G401 (cell line): ENCODE measurements at regions not wholly inside any gene's neighbourhood (a gene's known extent, or its start where the extent isn't known, plus 50 kb on each side); places are given as distances from the start of the nearest gene placed in this dataset.

Source experiments
- DNase-seq: peaks from one replicate; pipeline ENCODE4 v3.0.0-alpha.2; 2015; ENCODE audit warnings: low spot score
- in situ Hi-C: cut with HindIII; loops from 2 replicates; pipeline ENCODE4 v1.10.0; 2016; ENCODE audit warnings: low sequenced_read_pairs, mixed read lengths

DNA sequence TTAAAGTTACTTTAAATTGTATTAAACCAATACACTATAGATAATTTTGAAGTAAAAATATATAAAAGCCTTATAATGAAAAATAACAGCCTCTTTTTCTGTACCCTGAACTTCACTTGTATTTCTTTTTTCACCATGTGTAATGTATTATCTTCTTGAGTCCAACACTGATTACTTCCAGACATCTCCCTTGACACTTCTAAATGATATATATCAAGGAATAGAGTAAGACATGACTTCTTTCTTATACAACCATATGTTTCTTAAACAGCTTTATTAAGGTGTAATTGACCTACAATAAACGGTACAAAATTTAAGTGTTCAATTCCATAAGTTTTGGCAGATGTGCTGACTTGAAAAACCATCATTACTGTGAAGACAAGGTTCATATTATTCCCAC, 531.9 kb downstream of the OLFM4 start:
- no peak for DNase-seq
- in situ Hi-C loops = no loop called here

GRCh38 chr13:53562419-53562818, 533.8 kb downstream of the OLFM4 start:
- in situ Hi-C loops = no loop called here
- DNase-seq = no peak

GRCh38 chr13:53568491-53568890, 539.9 kb downstream of the OLFM4 start:
- in situ Hi-C loops = no loop called here
- no peak for DNase-seq

DNA sequence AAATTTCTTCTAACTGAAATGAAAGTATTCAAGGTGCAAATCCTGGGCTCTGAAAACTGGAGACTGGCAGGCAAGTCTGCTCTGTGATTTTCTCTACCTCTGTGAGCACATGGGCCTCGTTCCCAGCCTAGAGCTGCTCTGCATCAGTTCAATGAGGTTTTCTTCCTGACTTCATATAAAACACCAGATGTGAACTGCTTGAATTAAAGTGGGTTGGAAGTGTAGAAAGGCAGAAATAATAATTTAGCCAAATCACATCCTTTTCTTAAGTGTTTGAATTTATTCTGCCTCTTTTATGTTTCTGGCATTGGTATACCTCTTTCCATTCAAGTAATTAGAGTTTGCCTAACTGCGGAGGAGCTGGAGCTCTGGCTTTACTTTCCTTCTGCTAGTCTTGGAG, 540.8 kb downstream of the OLFM4 start:
- no peak for DNase-seq
- in situ Hi-C loops = no loop called here

DNA sequence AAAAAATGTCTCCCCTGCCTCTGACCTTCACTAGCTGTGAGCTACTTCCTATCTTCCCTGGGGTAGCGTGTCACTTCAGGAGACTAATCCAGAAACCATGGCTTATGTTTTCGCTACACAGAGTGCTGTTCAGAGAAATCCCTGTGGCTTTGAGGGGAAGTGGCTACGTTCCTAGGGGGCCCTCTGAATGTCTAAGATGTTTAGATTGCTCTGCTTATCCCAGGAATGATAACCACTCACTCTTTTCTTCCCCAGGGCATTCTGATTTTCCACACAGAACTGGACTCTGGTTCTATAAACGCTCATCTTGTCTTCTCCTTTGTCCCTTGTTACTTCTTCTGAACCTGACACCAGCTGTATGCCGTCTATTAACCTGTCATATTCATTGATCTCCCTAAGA, 572.5 kb downstream of the OLFM4 start:
- no peak for DNase-seq
- in situ Hi-C loops = no loop called here

- no peak for DNase-seq
- in situ Hi-C loops = no loop called here
These were observed 576.7 kb downstream of the OLFM4 start for GRCh38 chr13:53605326-53605725.

DNA sequence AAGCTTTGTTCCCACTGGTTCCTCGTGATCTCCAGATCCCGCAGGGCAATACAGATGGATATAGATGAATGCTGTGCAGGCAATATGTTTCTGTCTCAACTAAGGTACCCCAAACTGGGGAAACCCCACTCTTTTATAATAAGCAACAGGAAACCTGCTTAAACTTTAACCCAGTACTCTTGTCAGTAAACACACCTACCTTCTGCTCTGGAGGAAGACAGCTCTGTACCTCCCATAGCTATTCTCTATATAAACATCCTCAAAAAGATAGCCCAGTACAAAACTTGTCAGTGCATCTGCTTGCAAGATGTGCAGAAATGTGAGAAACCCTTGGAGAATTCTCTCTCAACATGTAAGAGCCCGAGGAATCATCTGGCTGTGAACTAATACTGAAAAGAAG, 583.6 kb downstream of the OLFM4 start:
- in situ Hi-C loops = no loop called here
- DNase-seq = no peak

DNA sequence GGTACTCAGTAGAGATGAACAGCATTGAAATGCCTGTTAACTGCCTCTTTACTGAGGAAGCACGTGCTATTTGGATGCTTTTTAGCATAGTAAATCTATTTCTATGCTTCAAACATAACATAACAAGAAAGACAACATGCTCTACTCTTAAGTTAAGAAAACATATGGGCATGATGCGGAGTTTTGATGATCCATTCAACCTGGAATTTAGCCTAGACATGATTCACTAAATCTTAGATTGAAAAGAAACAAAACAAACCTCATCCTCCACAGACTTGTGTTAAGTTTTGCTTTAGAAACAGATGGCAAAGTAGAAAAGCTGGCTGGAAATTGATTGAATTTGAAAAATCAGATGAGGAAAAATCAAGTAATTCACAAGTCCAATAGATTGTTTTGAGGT, 593.8 kb downstream of the OLFM4 start:
- no peak for DNase-seq
- in situ Hi-C loops = no loop called here

DNA sequence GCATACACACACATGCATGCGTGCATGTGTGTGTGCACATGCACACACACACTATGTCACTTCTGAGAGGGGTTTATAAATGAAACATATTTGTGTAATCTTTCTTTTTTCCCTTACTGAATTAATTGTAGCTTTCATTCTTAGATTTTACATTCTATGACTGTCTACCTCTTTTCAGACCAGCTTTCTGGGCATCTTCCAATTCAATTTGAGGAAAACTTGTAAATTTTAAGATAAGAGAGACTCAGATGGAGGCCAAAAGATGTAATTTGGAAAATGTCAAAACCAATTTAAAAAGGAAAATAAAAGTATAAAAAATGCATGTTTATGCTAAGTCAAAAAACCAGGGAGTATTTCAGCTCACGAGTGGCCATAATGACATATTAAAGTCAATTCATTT, 594.5 kb downstream of the OLFM4 start:
- in situ Hi-C loops = no loop called here
- no peak for DNase-seq

GRCh38 chr13:53631511-53631910, 602.9 kb downstream of the OLFM4 start:
- in situ Hi-C loops = no loop called here
- no peak for DNase-seq

DNA sequence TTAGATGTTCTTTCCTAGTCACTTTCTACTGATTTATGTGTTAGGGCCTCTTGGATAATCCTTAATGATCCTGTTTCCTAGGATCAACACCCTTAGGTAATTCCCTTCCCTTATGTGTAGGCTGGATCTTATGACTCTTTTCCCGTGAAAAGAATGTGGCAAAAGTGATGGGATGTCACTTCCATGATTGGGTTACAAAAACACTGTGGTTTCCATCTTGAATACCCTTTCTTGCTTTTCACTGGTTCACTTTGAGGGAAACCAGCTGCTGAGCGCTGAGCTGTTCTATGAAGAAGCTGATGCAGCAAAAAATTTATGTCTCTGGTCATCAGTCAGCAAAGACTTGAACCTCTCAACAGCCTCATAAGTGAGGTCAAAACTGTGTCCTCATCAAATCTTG, 609.4 kb downstream of the OLFM4 start:
- no peak for DNase-seq
- in situ Hi-C loops = no loop called here

GRCh38 chr13:53642306-53642705, 613.7 kb downstream of the OLFM4 start:
- no peak for DNase-seq
- in situ Hi-C loops = no loop called here

DNA sequence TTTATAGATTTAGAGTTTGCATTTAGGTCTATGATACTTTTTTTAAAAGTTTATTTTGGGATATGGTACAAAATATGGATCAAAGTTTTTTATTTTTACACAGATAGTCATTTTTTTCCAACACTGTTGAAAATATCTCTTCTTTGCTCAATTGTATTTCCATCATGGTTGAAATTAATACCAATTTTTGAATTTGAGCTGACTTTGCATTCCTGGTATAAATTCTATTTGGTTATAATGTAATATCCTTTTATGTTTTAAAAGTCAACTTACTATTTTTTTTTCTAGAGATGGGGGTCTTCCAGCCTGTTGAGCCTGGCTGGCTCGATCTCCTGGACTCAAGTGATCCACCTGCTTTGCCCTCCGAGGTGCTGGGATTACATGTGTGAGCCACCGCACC, 620.1 kb downstream of the OLFM4 start:
- in situ Hi-C loops = no loop called here
- no peak for DNase-seq

GRCh38 chr13:53672005-53672404, 643.4 kb downstream of the OLFM4 start:
- no peak for DNase-seq
- in situ Hi-C loops = no loop called here

DNA sequence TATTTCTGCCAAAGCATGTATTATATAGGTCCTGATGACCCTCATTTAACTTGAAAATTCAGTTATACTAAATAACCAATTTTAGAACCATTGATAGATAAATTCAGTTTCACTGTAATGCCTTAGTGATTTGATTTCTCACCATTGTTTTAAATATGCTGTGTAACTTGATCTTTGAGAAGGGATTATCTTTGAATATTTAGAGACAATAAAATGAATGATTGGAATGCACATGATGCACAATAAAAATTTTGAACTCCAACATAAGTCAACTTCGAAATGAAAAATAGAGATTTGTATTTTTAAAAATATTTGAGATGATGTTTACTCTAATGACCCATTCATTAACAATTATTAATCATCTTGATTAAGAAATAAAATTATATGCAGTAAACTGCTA, 654.5 kb downstream of the OLFM4 start:
- no peak for DNase-seq
- in situ Hi-C loops = no loop called here

GRCh38 chr13:53683608-53684007, 655.0 kb downstream of the OLFM4 start:
- in situ Hi-C loops = no loop called here
- DNase-seq = no peak

DNA sequence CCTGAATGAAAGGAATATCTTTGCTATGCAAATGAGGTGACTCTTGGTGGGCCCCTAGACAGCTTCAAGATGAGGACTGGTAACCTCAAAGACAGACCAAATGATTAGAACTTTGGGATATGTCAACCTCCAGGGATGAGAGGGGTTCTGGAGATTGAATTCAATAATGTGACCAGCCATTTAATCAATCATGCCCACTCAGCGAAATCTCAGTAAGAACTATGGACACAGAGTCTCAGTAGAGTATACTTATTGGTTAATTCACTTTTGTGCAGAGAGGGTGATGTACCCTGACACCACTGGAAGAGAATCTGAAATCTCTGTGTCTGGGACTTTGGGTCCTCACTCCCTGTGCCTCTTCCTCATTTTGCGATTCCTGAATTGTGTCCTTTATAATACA, 662.8 kb downstream of the OLFM4 start:
- in situ Hi-C loops = no loop called here

DNA sequence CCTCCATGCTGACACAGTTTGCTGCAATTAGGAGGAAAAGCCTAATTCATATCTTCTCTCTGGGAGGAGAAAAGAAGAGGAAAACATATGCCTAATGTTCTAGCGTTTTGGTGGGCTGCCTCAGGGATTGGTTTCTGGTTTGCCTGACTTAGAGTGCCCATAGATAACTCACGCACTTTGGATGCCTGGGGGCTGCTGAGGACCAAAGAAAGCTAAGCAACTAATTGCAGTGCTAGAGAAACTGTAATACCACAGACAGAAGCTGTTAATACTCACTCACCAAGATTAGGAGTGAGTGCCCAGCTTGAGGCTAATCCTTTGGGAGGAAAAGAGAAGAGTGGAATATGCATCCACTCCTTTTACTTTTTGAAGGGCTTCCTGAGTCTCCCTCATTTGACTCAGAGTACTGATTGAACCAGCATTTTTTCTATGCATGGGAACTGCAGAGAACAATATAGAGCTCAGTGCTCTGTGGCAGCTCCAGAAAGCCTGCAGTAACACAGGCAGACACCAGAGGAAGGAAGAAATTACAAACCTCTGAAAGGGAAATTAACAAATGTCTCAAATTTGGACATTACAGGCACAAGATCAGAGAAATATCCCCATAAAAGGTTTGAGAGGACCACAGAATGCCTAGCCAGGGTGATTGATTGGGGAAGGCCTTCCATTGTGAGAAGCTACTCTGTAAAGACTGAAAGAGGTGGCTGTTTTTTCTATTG, 666.4 kb downstream of the OLFM4 start:
- DNase-seq = no peak
- in situ Hi-C loops = no loop called here

More for the DNA sequence above, 662.8 kb downstream of the OLFM4 start:
- DNase-seq = no peak

DNA sequence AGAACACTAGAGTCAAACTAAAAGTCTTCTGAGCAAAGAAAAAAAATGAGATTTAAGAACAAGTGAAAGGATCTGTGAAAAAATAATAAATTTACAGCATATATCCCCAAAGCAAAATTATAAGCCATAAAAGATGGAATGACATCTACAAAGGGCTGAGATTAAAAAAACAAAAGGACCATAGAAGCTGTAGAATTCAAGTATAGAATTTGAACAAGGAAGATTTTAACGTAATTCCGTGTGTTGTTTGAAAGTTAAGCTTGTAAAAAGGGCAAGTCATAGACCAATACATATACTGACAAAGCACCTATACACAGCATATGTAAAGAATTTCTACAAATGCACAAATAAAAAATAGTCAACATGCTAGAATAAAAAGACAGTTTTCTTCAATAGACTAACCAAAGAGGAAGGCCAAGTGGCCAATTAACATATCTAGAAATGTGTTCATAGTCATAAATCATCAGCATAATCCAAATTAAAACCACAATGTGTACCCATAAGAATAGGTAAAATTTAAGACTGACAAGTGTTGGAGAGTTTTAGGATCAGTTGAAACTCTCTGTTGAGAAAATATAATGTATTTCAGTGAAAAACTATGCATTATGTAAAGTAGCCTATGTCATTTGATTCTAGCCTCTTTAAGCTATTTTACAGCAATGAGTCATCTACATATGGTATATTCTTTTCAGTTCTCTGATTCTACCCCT, 674.9 kb downstream of the OLFM4 start:
- in situ Hi-C loops = no loop called here

DNA sequence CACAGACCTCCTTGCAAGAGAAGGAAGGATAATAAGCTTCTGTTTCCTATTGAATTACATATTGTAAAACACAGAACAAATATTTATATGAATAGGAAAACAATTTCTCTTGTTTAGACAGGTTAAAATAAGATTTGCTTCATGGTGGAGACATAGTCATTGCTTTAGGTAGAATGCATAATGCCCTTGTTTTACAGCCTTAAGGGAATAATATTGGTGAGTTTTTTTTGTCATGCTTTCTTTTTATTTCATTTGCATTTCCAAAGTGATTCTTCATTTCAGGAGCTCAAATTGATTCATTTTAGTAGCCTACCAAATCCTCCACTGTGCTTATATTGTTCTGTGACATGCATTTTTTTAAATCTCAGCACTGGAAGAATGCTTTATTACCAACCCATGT, 690.7 kb downstream of the OLFM4 start:
- in situ Hi-C loops = no loop called here
- no peak for DNase-seq

More for the DNA sequence above, 674.9 kb downstream of the OLFM4 start:
- DNase-seq = no peak

DNA sequence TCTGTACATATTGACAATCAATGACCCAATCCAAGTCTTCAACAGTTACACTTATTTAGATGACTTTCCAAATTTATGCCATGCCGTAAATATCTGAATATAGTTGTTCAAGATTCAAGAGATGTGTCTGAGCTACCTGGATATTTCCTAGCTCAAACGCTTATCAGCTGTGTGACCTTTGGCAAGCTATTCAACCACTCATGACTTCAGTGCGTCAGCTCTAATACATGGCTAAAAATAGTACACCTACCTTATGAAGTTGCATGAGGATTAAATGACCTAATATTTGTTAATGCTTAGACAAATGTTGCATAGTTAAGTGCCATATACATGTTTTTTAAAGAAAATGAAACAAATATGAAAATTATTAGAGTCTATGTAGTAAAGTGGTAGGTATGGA, 704.1 kb downstream of the OLFM4 start:
- in situ Hi-C loops = no loop called here

More for the DNA sequence above, 704.1 kb downstream of the OLFM4 start:
- DNase-seq = no peak
